ENCODE measurements at regions not wholly inside any gene's neighbourhood (a gene's known extent, or its start where the extent isn't known, plus 50 kb on each side); places are given as distances from the start of the nearest gene placed in this dataset.

GRCh38 chr1:216822480-216822879 is 99.3 kb upstream of the ESRRG start:
- no peak for TF ChIP-seq POLR2AphosphoS5 (IDR thresholded peaks at IDR 0.05)
- TF ChIP-seq POLR2A (IDR thresholded peaks at IDR 0.05) = no peak
- no peak for TF ChIP-seq CTCF (IDR thresholded peaks at IDR 0.05)
- no peak for TF ChIP-seq EP300 (IDR thresholded peaks at IDR 0.05)
- Histone ChIP-seq H3K36me3 (no peaks in the 10 kb centered on the region), H3K4me3 (no peak overlapping the region), H3K27me3 (no peaks in the 10 kb centered on the region), H3K27ac (no peak overlapping the region), H3K9me3 (no peaks in the 10 kb centered on the region), H3K4me1 (no peaks in the 10 kb centered on the region)
- DNase-seq = no peak
- intact Hi-C loops (cut with DNase I) = no loop called here

GRCh38 chr1:216820345-216820744 is 97.1 kb upstream of the ESRRG start:
- Histone ChIP-seq H3K4me3 (no peak overlapping the region), H3K9me3 (no peaks in the 10 kb centered on the region), H3K4me1 (no peaks in the 10 kb centered on the region), H3K27ac (no peak overlapping the region), H3K27me3 (no peaks in the 10 kb centered on the region), H3K36me3 (no peaks in the 10 kb centered on the region)
- intact Hi-C loops (cut with DNase I) = no loop called here
- no peak for DNase-seq
- 55 to 71% methylated on average over 3 of the region's 3 CpGs for WGBS, 2 donors
- TF ChIP-seq EP300 (IDR thresholded peaks at IDR 0.05) (no peak), CTCF (IDR thresholded peaks at IDR 0.05) (no peak), POLR2A (IDR thresholded peaks at IDR 0.05) (no peak), POLR2AphosphoS5 (IDR thresholded peaks at IDR 0.05) (no peak)

- Histone ChIP-seq H3K9me3 (no peaks in the 10 kb centered on the region), H3K4me1 (no peaks in the 10 kb centered on the region), H3K36me3 (no peaks in the 10 kb centered on the region), H3K27me3 (no peaks in the 10 kb centered on the region), H3K4me3 (no peak overlapping the region), H3K27ac (no peak overlapping the region)
- WGBS, 2 donors = 85 to 92% methylated on average over 1 of the region's 1 CpG
- no peak for DNase-seq
- intact Hi-C loops (cut with DNase I) = no loop called here
- TF ChIP-seq CTCF (IDR thresholded peaks at IDR 0.05) (no peak), EP300 (IDR thresholded peaks at IDR 0.05) (no peak)
Observed at GRCh38 chr1:216818284-216818683, 95.1 kb upstream of the ESRRG start.

- intact Hi-C loops (cut with DNase I) = no loop called here
- no peak for TF ChIP-seq POLR2A (IDR thresholded peaks at IDR 0.05)
- TF ChIP-seq CTCF (IDR thresholded peaks at IDR 0.05) = no peak
- TF ChIP-seq EP300 (IDR thresholded peaks at IDR 0.05) = no peak
- TF ChIP-seq POLR2AphosphoS5 (IDR thresholded peaks at IDR 0.05) = no peak
- 70 to 79% methylated on average over 11 of the region's 11 CpGs for WGBS, 2 donors
- no peaks in the 10 kb centered on the region for H3K36me3 ChIP-seq
- no peak for DNase-seq
- H3K9me3 ChIP-seq = no peaks in the 10 kb centered on the region
- no peak overlapping the region for H3K4me3 ChIP-seq
- no peaks in the 10 kb centered on the region for H3K4me1 ChIP-seq
- no peak overlapping the region for H3K27ac ChIP-seq
- no peaks in the 10 kb centered on the region for H3K27me3 ChIP-seq
Observed at GRCh38 chr1:216815260-216816131, 92.3 kb upstream of the ESRRG start.
